K562 (cell line): ENCODE measurements at regions not wholly inside any gene's neighbourhood (a gene's known extent, or its start where the extent isn't known, plus 50 kb on each side); places are given as distances from the start of the nearest gene placed in this dataset.

ENCODE experiments used
- CTCF ChIP-seq, 3 experiments: IDR thresholded peaks in 2 of 3; conservative IDR thresholded peaks in 1 of 3; 2 replicates each; pipeline ENCODE4 v1.5.1; 2011 to 2012; ENCODE audit warnings: low read length in 3 of 3, mild to moderate bottlenecking in 3 of 3, control low read depth in 2 of 3, improper control_type of control experiment in 1 of 3, inconsistent platforms in 1 of 3, low read depth in 1 of 3, mixed read lengths in 1 of 3, moderate library complexity in 1 of 3; ENCODE audit not compliant: insufficient read depth in 2 of 3
- FOSL1 ChIP-seq: fragments of 200-800 bp; sonication (Bioruptor generic); conservative IDR thresholded peaks from 2 replicates; pipeline ENCODE4 v1.6.1; 2016; ENCODE audit warnings: missing genetic modification characterization, missing compliant biosample characterization
- GATAD2B ChIP-seq: fragments of 450-650 bp; IDR thresholded peaks from 2 replicates; pipeline ENCODE4 v1.6.1; 2017; ENCODE audit warnings: mild to moderate bottlenecking, borderline replicate concordance
- HCFC1 ChIP-seq: IDR thresholded peaks from 2 replicates; pipeline ENCODE4 v1.6.1; 2012; ENCODE audit warnings: low read depth, low read length, improper control_type of control experiment
- NR2C1 ChIP-seq, 2 experiments: fragments of 450-650 bp; IDR thresholded peaks; 2 replicates each; pipeline ENCODE4 v1.6.1; 2017; ENCODE audit warnings: mild to moderate bottlenecking in 2 of 2, antibody characterized with exemption in 1 of 2, inconsistent platforms in 1 of 2, missing compliant biosample characterization in 1 of 2, missing genetic modification characterization in 1 of 2
- NRF1 ChIP-seq, 2 experiments: fragments of 450-650 bp; IDR thresholded peaks in 1 of 2; conservative IDR thresholded peaks in 1 of 2; 2 replicates each; pipeline ENCODE4 v1.6.1; 2014; ENCODE audit warnings: mild to moderate bottlenecking in 2 of 2
- PBX2 ChIP-seq, 2 experiments: IDR thresholded peaks in 1 of 2; conservative IDR thresholded peaks in 1 of 2; 2 replicates each; pipeline ENCODE4 v1.6.1; 2016; ENCODE audit warnings: low read depth in 2 of 2, mild to moderate bottlenecking in 1 of 2, missing compliant biosample characterization in 1 of 2, missing genetic modification characterization in 1 of 2, moderate library complexity in 1 of 2
- ZBTB26 ChIP-seq: fragments of 450-650 bp; formaldehyde crosslinking; IDR thresholded peaks from 2 replicates; pipeline ENCODE4 v1.4.0; 2022; ENCODE audit warnings: missing genetic modification characterization

GRCh38 chr4:180682776-180683175 is 1560.4 kb upstream of the TENM3 start:
- TF ChIP-seq NR2C1 (IDR thresholded peaks at IDR 0.05) (no peak), NR2C1 (tag; IDR thresholded peaks at IDR 0.05) (no peak), FOSL1 (tag) (no peak), ZBTB26 (no peak), CTCF (IDR thresholded peaks at IDR 0.05 in 2 of 3, conservative IDR thresholded peaks at IDR 0.05 in 1 of 3; ENCODE audit: insufficient read depth in 2 of 3, low read depth in 1 of 3, low read length in 3 of 3) (no peak), GATAD2B (no peak), NRF1 (conservative IDR thresholded peaks at IDR 0.05 in 1 of 2, IDR thresholded peaks at IDR 0.05 in 1 of 2) (no peak), HCFC1 (no peak), PBX2 (CRISPR knock-in tag; IDR thresholded peaks at IDR 0.05; ENCODE audit: low read depth) (no peak), PBX2 (tag; conservative IDR thresholded peaks at IDR 0.05; ENCODE audit: low read depth) (no peak)
